Liver (tissue), 3 donors: ENCODE measurements at regions not wholly inside any gene's neighbourhood (a gene's known extent, or its start where the extent isn't known, plus 50 kb on each side); places are given as distances from the start of the nearest gene placed in this dataset.

Experiments used
- CTCF ChIP-seq: fragments of 150-350 bp; IDR thresholded peaks from 2 replicates; pipeline ENCODE4 v1.5.1; 2017; ENCODE audit warnings: improper control_type of control experiment, low read depth, low read length; ENCODE audit not compliant: missing input control
- EGR1 ChIP-seq, 2 donors: IDR thresholded peaks; 2 replicates each; pipeline ENCODE4 v1.6.1; 2016 to 2018; ENCODE audit warnings: antibody characterized with exemption in 2 of 2, low read depth in 2 of 2
- FOXA1 ChIP-seq: IDR thresholded peaks from 2 replicates; pipeline ENCODE4 v1.6.1; 2016; ENCODE audit warnings: antibody characterized with exemption
- GABPA ChIP-seq, 2 donors: IDR thresholded peaks in 1 of 2; conservative IDR thresholded peaks in 1 of 2; 2 replicates each; pipeline ENCODE4 v1.6.1; 2016; ENCODE audit warnings: antibody characterized with exemption in 2 of 2, mild to moderate bottlenecking in 1 of 2, moderate library complexity in 1 of 2
- MAX ChIP-seq: IDR thresholded peaks from 2 replicates; pipeline ENCODE4 v1.6.1; 2016; ENCODE audit warnings: antibody characterized with exemption
- REST ChIP-seq: IDR thresholded peaks from 2 replicates; pipeline ENCODE4 v1.6.1; 2016; ENCODE audit warnings: antibody characterized with exemption, mild to moderate bottlenecking
- RXRA ChIP-seq, 2 donors: IDR thresholded peaks; 2 replicates each; pipeline ENCODE4 v1.6.1; 2017 to 2018; ENCODE audit warnings: antibody characterized with exemption in 2 of 2, mild to moderate bottlenecking in 1 of 2
- donor health status: healthy.
- donor health status: healthy.

- TF ChIP-seq MAX (no peak), EGR1 (IDR thresholded peaks at IDR 0.05; ENCODE audit: low read depth in 2 of 2) (no peak), FOXA1 (no peak), GABPA (IDR thresholded peaks at IDR 0.05 in 1 of 2, conservative IDR thresholded peaks at IDR 0.05 in 1 of 2) (no peak), RXRA (IDR thresholded peaks at IDR 0.05) (no peak), CTCF (no peak), REST (no peak)
Observed at GRCh38 chr3:64397573-64397972, 172.3 kb upstream of the PRICKLE2 start.
